HepG2 (cell line): ENCODE measurements at regions not wholly inside any gene's neighbourhood (a gene's known extent, or its start where the extent isn't known, plus 50 kb on each side); places are given as distances from the start of the nearest gene placed in this dataset.

Experiments used
- ATAC-seq: fragments of 200-7000 bp; cut with Tn5 transposase; 3 replicates; pipeline ENCODE4 v1.9.1; 2020; ENCODE audit warnings: mild to moderate bottlenecking, moderate library complexity
- BruUV-seq: library from RNA; stranded (reverse); fragments of 400-500 nt; replicated peaks from 2 replicates; lab custom pipeline; 2021; lab: Mats Ljungman, UMichigan
- CTCF ChIA-PET: fragments of 300-600 bp; formaldehyde crosslinking; extraction: SDS; loops from one replicate; lab custom pipeline; 2021; ENCODE audit warnings: low total read pairs, inconsistent platforms, low intra/inter-chr PET ratio; lab: Yijun Ruan, JAX
- POLR2A ChIA-PET: fragments of 350-600 bp; sonication (Branson Sonifier 250); formaldehyde crosslinking; loops from one replicate; lab custom pipeline; 2020; ENCODE audit warnings: antibody characterized with exemption, inconsistent platforms; lab: Yijun Ruan, JAX
- DNase-seq: peaks from one replicate; pipeline ENCODE4 v3.0.0-alpha.2; 2015; ENCODE audit warnings: low spot score
- FAIRE-seq: peaks from 3 replicates; lab custom pipeline; 2011; peaks lifted over from hg19 to GRCh38; lab: Jason Lieb, UNC
- H2AFZ ChIP-seq: one replicate; pipeline ENCODE4 v1.6.1; 2011; ENCODE audit warnings: low read length, inconsistent platforms
- H3K27ac ChIP-seq: fragments of 300-600 bp; 3 replicates; pipeline ENCODE4 v1.8.0; 2011; ENCODE audit warnings: mixed run types, mild to moderate bottlenecking, mixed read lengths, low read length, inconsistent platforms; ENCODE audit not compliant: insufficient read depth; ENCODE audit errors: extremely low read length
- H3K27me3 ChIP-seq, 2 experiments: fragments of 200-600 bp in 1 of 2; 2 replicates in 1 of 2; 3 replicates in 1 of 2; pipeline versions ENCODE4 v1.6.0 to v1.8.0; 2011; ENCODE audit warnings: low read length in 2 of 2, mild to moderate bottlenecking in 2 of 2, moderate library complexity in 2 of 2, inconsistent platforms in 1 of 2; ENCODE audit not compliant: insufficient read depth in 2 of 2, control insufficient read depth in 1 of 2
- H3K36me3 ChIP-seq, 2 experiments: fragments of 200-600 bp in 1 of 2; replicated peaks in 1 of 2; 2 replicates in 1 of 2; 3 replicates in 1 of 2; pipeline versions ENCODE4 v1.5.1 to v1.8.0; 2011; ENCODE audit warnings: low read length in 2 of 2, inconsistent platforms in 1 of 2; ENCODE audit not compliant: insufficient read depth in 2 of 2, control insufficient read depth in 1 of 2
- H3K4me1 ChIP-seq: 2 replicates; pipeline ENCODE4 v1.5.1; 2012; ENCODE audit warnings: low read length, inconsistent platforms; ENCODE audit not compliant: insufficient read depth
- H3K4me2 ChIP-seq: 2 replicates; pipeline ENCODE4 v1.6.0; 2011; ENCODE audit warnings: low read depth, low read length, inconsistent platforms
- H3K4me3 ChIP-seq, 3 experiments: fragments of 200-600 bp in 1 of 3; sonication (generic), shearing (Covaris generic) in 1 of 3; replicated peaks in 1 of 3; 2 replicates each; pipeline ENCODE4 v1.5.1; 2011 to 2016; ENCODE audit warnings: low read length in 3 of 3, inconsistent platforms in 2 of 3, low read depth in 2 of 3, mild to moderate bottlenecking in 2 of 3, control low read depth in 1 of 3, mixed read lengths in 1 of 3; ENCODE audit not compliant: insufficient read depth in 1 of 3
- H3K79me2 ChIP-seq: one replicate; pipeline ENCODE4 v1.6.1; 2011; ENCODE audit warnings: low read length, inconsistent platforms; ENCODE audit not compliant: insufficient read depth
- H3K9ac ChIP-seq: 2 replicates; pipeline ENCODE4 v1.6.0; 2011; ENCODE audit warnings: mild to moderate bottlenecking, low read depth, low read length, inconsistent platforms; ENCODE audit not compliant: insufficient read depth
- H3K9me3 ChIP-seq: 2 replicates; pipeline ENCODE4 v1.5.1; 2012; ENCODE audit warnings: mild to moderate bottlenecking, low read length
- H4K20me1 ChIP-seq: 2 replicates; pipeline ENCODE4 v1.6.0; 2011; ENCODE audit warnings: inconsistent platforms, mild to moderate bottlenecking, low read length, moderate library complexity; ENCODE audit not compliant: insufficient read depth
- EED ChIP-seq: sonication (generic); formaldehyde crosslinking; IDR thresholded peaks from 2 replicates; pipeline ENCODE4 v1.5.0; 2020; ENCODE audit warnings: mild to moderate bottlenecking, missing genetic modification reagents
- GMEB2 ChIP-seq: IDR thresholded peaks from 2 replicates; pipeline ENCODE4 v1.6.1; 2016; ENCODE audit warnings: missing biosample characterization, missing genetic modification reagents, low read depth
- HOXA3 ChIP-seq: sonication (generic); formaldehyde crosslinking; IDR thresholded peaks from 2 replicates; pipeline ENCODE4 v1.5.0; 2020; ENCODE audit warnings: missing genetic modification reagents
- KMT2A ChIP-seq: sonication (generic); formaldehyde crosslinking; IDR thresholded peaks from 2 replicates; pipeline ENCODE4 v1.4.0; 2020; ENCODE audit warnings: missing genetic modification reagents
- MED13 ChIP-seq: sonication (generic); formaldehyde crosslinking; IDR thresholded peaks from 2 replicates; pipeline ENCODE4 v1.5.0; 2020; ENCODE audit warnings: missing genetic modification reagents
- PAXIP1 ChIP-seq: sonication (generic); formaldehyde crosslinking; conservative IDR thresholded peaks from 2 replicates; pipeline ENCODE4 v1.4.0; 2020; ENCODE audit warnings: mild to moderate bottlenecking, missing genetic modification reagents, moderate library complexity
- SMARCE1 ChIP-seq: fragments of 450-650 bp; IDR thresholded peaks from 2 replicates; pipeline ENCODE4 v1.6.1; 2017; ENCODE audit warnings: borderline replicate concordance
- SNRNP70 ChIP-seq: fragments of 200-400 bp; formaldehyde crosslinking; IDR thresholded peaks from 2 replicates; pipeline ENCODE4 v1.6.1; 2017; ENCODE audit warnings: mild to moderate bottlenecking, low read depth, low read length, moderate library complexity
- SOX13 ChIP-seq, 3 experiments: fragments of 450-650 bp in 1 of 3; sonication (generic) in 1 of 3; formaldehyde crosslinking in 1 of 3; IDR thresholded peaks in 2 of 3; conservative IDR thresholded peaks in 1 of 3; 2 replicates each; pipeline versions ENCODE4 v1.5.0 to v1.6.1; 2016 to 2020; ENCODE audit warnings: antibody characterized with exemption in 1 of 3, mild to moderate bottlenecking in 1 of 3, missing compliant biosample characterization in 1 of 3, missing genetic modification reagents in 1 of 3, moderate library complexity in 1 of 3
- THAP7 ChIP-seq: sonication (generic); formaldehyde crosslinking; IDR thresholded peaks from 2 replicates; pipeline ENCODE4 v1.8.1; 2023; ENCODE audit warnings: mild to moderate bottlenecking, missing genetic modification reagents
- TOE1 ChIP-seq: sonication (generic); formaldehyde crosslinking; IDR thresholded peaks from 2 replicates; pipeline ENCODE4 v1.4.0; 2020; ENCODE audit warnings: mild to moderate bottlenecking, missing genetic modification reagents
- TRIM24 ChIP-seq: sonication (generic); formaldehyde crosslinking; IDR thresholded peaks from 2 replicates; pipeline ENCODE4 v1.8.0; 2022; ENCODE audit warnings: mild to moderate bottlenecking, missing genetic modification reagents
- ZNF230 ChIP-seq: sonication (generic); formaldehyde crosslinking; IDR thresholded peaks from 2 replicates; pipeline ENCODE4 v1.4.0; 2020; ENCODE audit warnings: mild to moderate bottlenecking, missing genetic modification reagents
- ZNF253 ChIP-seq: sonication (generic); formaldehyde crosslinking; IDR thresholded peaks from 2 replicates; pipeline ENCODE4 v1.8.0; 2022; ENCODE audit warnings: mild to moderate bottlenecking, missing genetic modification reagents, borderline replicate concordance
- ZNF333 ChIP-seq: sonication (generic); formaldehyde crosslinking; IDR thresholded peaks from 2 replicates; pipeline ENCODE4 v1.4.0; 2020; ENCODE audit warnings: mild to moderate bottlenecking, missing genetic modification reagents, borderline replicate concordance
- ZNF337 ChIP-seq: sonication (generic); formaldehyde crosslinking; IDR thresholded peaks from 2 replicates; pipeline ENCODE4 v1.5.1; 2020; ENCODE audit warnings: missing genetic modification reagents, low read depth, mild to moderate bottlenecking, borderline replicate concordance
- ZNF496 ChIP-seq: sonication (generic); formaldehyde crosslinking; IDR thresholded peaks from 2 replicates; pipeline ENCODE4 v1.8.1; 2023; ENCODE audit warnings: mild to moderate bottlenecking, moderate library complexity, missing genetic modification reagents; ENCODE audit not compliant: insufficient replicate concordance
- ZNF556 ChIP-seq: sonication (generic); formaldehyde crosslinking; IDR thresholded peaks from 2 replicates; pipeline ENCODE4 v1.4.0; 2020; ENCODE audit warnings: mild to moderate bottlenecking, missing genetic modification reagents, borderline replicate concordance
- ZNF766 ChIP-seq: sonication (generic); formaldehyde crosslinking; IDR thresholded peaks from 2 replicates; pipeline ENCODE4 v1.5.0; 2020; ENCODE audit warnings: missing genetic modification reagents, borderline replicate concordance
- WGBS: methylation state at CpG from one replicate; pipeline ENCODE4 v1.1.6; 2017; ENCODE audit warnings: low lambda C conversion rate; 5-methylcytosine and 5-hydroxymethylcytosine counted together
- in situ Hi-C: cut with HindIII; loops from 2 replicates; pipeline ENCODE4 v1.10.0; 2017; ENCODE audit warnings: low pct_unique_long_range_greater_than_20kb; ENCODE audit not compliant: extremely low pct_ligation_motif_present
- intact Hi-C: fragments of 100-400 bp; cut with micrococcal nuclease; formaldehyde crosslinking; loops from one replicate; pipeline ENCODE4 v1.10.0; 2022; ENCODE audit not compliant: unreplicated experiment

DNA sequence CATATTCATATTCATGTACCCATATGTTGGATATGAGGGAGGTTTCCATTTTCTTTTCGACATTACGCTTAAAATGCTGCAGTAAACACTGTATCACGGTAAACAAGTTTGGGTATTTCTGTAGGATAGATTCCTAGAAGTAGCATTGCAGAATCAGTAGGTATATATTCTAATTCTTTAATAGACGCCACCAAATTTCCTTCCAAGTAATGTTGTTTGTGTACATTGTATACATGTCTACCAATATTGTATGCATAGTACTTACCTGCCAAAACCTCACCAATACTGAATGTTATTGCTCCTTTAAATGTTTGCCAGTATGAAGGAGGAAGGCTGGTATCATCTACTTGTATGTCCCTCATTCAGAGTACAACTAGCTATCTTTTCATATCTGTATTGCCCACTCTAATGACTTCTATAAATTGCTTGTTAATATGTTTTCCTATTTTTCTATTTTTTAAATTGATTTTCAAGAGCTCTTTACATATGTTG lies 56.1 kb upstream of the ZNF536 start:
- in situ Hi-C loops: no loop called here

DNA sequence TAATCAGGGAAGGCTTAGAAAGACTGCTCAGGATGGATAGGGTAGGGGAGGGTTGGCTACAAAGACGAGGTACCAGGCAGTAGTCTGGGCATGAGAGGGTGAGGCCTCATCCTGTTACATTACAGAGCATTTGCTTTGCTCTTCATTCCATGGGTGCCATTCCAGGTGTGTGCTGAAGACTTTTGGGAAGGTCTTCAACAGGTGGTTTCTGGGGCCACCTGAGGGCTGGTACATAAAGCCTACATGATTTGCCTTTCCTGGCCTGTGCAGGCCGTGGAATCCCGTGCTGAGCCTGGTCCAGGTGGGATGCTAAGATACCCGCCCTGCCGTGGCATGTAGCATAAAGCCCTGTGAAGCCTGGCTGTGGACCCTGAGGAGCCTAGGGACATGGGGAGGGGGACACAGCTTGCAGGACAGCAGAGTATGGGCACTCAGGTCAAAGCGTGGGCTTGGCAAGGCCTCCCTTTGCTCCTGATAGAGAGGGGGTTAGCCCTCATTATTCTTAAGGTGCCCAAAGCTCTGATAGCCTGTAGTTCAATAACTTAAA lies 55.6 kb upstream of the ZNF536 start:
- H3K4me1 ChIP-seq: peaks cover 10% of the 10 kb centered on the region
- H4K20me1 ChIP-seq: no peaks in the 10 kb centered on the region
- peaks cover 0 to 6% of the 10 kb centered on the region in 2 experiments; a peak in 2 of 5 replicates for H3K27me3 ChIP-seq
- H3K4me3 ChIP-seq: no peak overlapping the region
- no peak overlapping the region for H3K27ac ChIP-seq
- H3K9me3 ChIP-seq: no peaks in the 10 kb centered on the region
- WGBS: 0% methylated on average over 1 of the region's 6 CpGs
- H3K4me2 ChIP-seq: no peak overlapping the region
- BruUV-seq: no TSS peak
- no peak for DNase-seq
- no peaks in the 10 kb centered on the region for H3K36me3 ChIP-seq
- in situ Hi-C loops: no loop called here
- POLR2A ChIA-PET: no interaction called here
- H2AFZ ChIP-seq: no peak overlapping the region
- intact Hi-C loops: no loop called here
- no peaks in the 10 kb centered on the region for H3K79me2 ChIP-seq
- no peak for ATAC-seq
- CTCF ChIA-PET: no interaction called here
- H3K9ac ChIP-seq: no peak overlapping the region
- FAIRE-seq: no peak
- no peak for TF ChIP-seq ZNF333
- TF ChIP-seq THAP7 (CRISPR knock-in tag): no peak
- TF ChIP-seq PAXIP1: no peak
- no peak for TF ChIP-seq ZNF496
- TF ChIP-seq ZNF253 (CRISPR knock-in tag): no peak
- TF ChIP-seq TOE1 (CRISPR knock-in tag): no peak
- no peak for TF ChIP-seq GMEB2 (CRISPR knock-in tag)
- no peak for TF ChIP-seq MED13 (CRISPR knock-in tag)
- no peak for TF ChIP-seq SMARCE1

More for the DNA sequence above, 56.1 kb upstream of the ZNF536 start:
- H3K9me3 ChIP-seq: no peaks in the 10 kb centered on the region
- DNase-seq (no peak), ATAC-seq (no peak), FAIRE-seq (no peak)
- H4K20me1 ChIP-seq: no peaks in the 10 kb centered on the region
- H3K27me3 ChIP-seq: peaks cover 0 to 6% of the 10 kb centered on the region in 2 experiments; a peak in 2 of 5 replicates
- H3K79me2 ChIP-seq: no peaks in the 10 kb centered on the region
- no peaks in the 10 kb centered on the region for H3K36me3 ChIP-seq
- no TSS peak for BruUV-seq
- no peak overlapping the region for H3K4me3 ChIP-seq
- TF ChIP-seq SOX13 (IDR thresholded peaks at IDR 0.05) (no peak), SOX13 (CRISPR knock-in tag; conservative IDR thresholded peaks at IDR 0.05 in 1 of 2, IDR thresholded peaks at IDR 0.05 in 1 of 2) (no peak), ZNF230 (no peak), ZNF556 (CRISPR knock-in tag) (no peak), SNRNP70 (no peak), ZNF766 (CRISPR knock-in tag) (no peak), ZNF337 (no peak), KMT2A (no peak), EED (no peak), HOXA3 (CRISPR knock-in tag) (no peak), TRIM24 (CRISPR knock-in tag) (no peak)
- intact Hi-C loops: no loop called here
- H3K4me1 ChIP-seq: peaks cover 10% of the 10 kb centered on the region
- POLR2A ChIA-PET: no interaction called here
- H3K27ac ChIP-seq: no peak overlapping the region
- CTCF ChIA-PET: no interaction called here
- no peak overlapping the region for H3K4me2 ChIP-seq
- WGBS: 80% methylated on average over 4 of the region's 4 CpGs
- H2AFZ ChIP-seq: no peak overlapping the region
- no peak overlapping the region for H3K9ac ChIP-seq
